Mammary epithelial cell (primary cell): ENCODE measurements at regions not wholly inside any gene's neighbourhood (a gene's known extent, or its start where the extent isn't known, plus 50 kb on each side); places are given as distances from the start of the nearest gene placed in this dataset.

Source experiments
- EZH2 ChIP-seq: IDR thresholded peaks from 2 replicates; pipeline ENCODE4 v1.6.1; 2012; ENCODE audit warnings: low read length, inconsistent platforms, borderline replicate concordance
- TF ChIP-seq, protein P1 (sequence below), 2 donors: IDR thresholded peaks in 1 of 2; conservative IDR thresholded peaks in 1 of 2; 2 replicates each; pipeline ENCODE4 v1.5.1; 2011 to 2012; ENCODE audit warnings: inconsistent platforms in 2 of 2, low read length in 2 of 2, mild to moderate bottlenecking in 2 of 2, control low read depth in 1 of 2, low read depth in 1 of 2; ENCODE audit not compliant: insufficient read depth in 1 of 2; ENCODE audit errors: extremely low read depth in 1 of 2

DNA sequence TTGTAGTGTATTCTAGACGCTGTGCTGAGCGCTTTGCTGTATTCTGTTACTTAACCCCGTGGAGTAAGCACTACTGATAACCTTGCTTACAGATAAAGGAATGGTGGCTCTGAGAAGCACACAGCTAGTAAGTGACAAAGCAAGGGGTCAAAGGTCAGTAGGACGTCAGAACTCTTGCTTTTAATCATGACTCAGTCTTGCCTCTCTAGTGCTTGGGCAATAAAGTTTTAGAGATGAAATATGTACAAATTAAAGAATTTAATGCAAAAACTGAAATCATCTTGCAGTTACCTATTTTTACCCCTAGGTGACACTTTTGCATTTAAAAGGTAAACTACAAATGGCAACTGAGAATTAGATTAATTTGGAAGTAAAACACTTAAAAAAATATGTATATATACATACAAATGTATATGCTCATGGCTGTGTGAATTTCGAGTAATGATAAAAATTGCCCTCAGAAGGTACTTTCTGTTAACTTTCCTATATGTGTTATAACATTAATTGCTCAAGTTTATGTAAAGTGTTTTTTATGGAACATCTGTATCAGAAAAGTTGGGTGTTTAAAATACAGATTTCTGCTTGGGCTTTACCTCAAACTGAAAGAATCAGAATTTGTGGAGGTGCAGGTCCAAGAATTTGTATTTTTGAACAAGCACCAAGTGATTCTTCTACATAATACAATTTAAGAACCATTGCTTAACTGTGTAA is 175.1 kb upstream of the DAB2 start:
- TF ChIP-seq, protein P1, sequence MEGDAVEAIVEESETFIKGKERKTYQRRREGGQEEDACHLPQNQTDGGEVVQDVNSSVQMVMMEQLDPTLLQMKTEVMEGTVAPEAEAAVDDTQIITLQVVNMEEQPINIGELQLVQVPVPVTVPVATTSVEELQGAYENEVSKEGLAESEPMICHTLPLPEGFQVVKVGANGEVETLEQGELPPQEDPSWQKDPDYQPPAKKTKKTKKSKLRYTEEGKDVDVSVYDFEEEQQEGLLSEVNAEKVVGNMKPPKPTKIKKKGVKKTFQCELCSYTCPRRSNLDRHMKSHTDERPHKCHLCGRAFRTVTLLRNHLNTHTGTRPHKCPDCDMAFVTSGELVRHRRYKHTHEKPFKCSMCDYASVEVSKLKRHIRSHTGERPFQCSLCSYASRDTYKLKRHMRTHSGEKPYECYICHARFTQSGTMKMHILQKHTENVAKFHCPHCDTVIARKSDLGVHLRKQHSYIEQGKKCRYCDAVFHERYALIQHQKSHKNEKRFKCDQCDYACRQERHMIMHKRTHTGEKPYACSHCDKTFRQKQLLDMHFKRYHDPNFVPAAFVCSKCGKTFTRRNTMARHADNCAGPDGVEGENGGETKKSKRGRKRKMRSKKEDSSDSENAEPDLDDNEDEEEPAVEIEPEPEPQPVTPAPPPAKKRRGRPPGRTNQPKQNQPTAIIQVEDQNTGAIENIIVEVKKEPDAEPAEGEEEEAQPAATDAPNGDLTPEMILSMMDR (conservative IDR thresholded peaks at IDR 0.05 in 1 of 2, IDR thresholded peaks at IDR 0.05 in 1 of 2; ENCODE audit: extremely low read depth in 1 of 2, insufficient read depth in 1 of 2, low read depth in 1 of 2, low read length in 2 of 2) = peak; percentile 67 to 72
- no peak for TF ChIP-seq EZH2
